ENCODE measurements at regions not wholly inside any gene's neighbourhood (a gene's known extent, or its start where the extent isn't known, plus 50 kb on each side); places are given as distances from the start of the nearest gene placed in this dataset.
A peak's percentile ranks its signal among the peaks of the same experiment; 100 is the strongest.
"Not testable (repeated sequence)": the region's sequence is repeated elsewhere in the genome, so short reads cannot be mapped to it uniquely, and the experiment has no call there.

- DNase-seq (no peak), ATAC-seq (no peak)
- intact Hi-C loops (cut with DNase I) = no loop called here
Measured at GRCh38 chr20:48535556-48535955, 292.2 kb downstream of the PREX1 start.

DNA sequence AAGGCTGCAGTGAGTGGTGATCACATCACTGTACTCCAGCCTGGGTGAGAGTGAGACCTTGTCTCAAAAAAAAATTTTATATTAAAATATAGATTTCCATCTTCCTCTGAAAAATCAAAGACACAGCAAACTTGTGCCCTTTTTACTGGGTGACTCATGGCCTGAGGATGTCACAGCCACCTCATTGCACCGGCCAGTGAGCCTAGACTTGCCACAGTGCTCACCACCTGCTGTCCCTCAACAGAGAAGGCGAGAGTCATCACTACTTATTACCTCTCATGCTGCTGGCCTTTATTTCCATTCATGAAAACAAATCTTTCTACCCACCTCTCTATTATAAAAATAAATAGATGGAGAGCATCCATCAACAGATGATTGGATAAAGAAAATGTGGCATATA, 295.8 kb downstream of the PREX1 start:
- ATAC-seq (no peak), DNase-seq (no peak)
- intact Hi-C loops (cut with DNase I) = no loop called here

DNA sequence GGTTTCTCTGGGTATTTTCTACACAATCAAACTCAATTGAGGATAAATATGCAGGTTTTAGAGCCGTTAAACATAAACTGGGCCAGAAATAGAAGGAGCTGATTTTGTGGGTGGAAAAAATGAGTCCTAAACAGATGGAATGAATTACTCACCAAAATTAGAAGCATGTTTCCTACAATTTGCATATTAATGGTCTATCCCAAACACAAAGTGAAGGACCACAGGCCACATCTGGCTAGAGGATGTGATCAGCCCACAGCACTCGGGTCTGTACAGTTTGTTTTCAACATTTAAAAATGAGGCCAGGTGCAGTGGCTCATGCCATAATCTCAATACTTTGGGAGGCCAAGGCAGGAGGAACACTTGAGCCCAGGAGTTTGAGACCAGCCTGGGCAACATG, 296.3 kb downstream of the PREX1 start:
- ATAC-seq = no peak
- DNase-seq = no peak
- intact Hi-C loops (cut with DNase I) = no loop called here

DNA sequence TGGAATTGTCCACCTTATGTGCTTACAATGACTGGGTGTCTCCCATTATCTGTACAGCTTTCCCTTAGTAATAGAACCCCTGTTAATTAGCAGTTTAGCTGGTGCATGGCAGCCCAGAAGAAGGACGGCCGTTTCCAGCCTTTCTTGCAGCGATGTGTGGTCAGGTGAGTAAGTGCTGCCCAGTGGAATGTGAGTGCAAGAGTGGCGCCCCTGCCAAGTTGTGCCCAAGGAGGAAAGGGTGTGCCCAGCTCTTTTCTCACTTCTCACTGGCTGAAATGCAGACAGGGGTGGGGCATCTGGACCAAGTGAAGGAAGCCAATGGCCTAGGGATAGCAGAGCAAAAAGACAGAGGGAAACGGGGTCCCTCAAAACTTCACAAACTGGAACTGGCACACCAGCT, 296.8 kb downstream of the PREX1 start:
- ATAC-seq = no peak
- DNase-seq = no peak
- intact Hi-C loops (cut with DNase I) = no loop called here

- DNase-seq (no peak), ATAC-seq (no peak)
- intact Hi-C loops (cut with DNase I) = no loop called here
Measured at GRCh38 chr20:48528346-48528745, 299.5 kb downstream of the PREX1 start.

DNA sequence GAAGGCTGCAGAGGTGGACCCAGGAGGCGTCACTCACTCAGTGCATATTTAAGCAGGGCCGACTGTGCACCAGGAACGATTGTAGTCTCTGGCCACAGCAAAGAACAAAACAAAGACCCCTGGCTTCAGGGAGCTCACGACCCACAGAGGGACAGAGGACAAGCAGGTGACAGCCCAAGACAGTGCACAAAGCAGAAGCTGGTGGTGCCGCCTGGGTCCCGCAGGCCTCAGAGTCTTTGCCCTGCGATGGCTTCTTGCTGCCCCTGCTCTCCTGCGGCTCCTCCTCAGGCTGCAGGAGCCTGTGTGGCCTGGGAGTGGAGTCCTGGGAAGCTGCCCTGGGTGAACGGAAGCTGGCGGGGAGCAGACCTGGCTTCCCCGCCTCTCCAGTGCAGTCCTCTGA, 300.0 kb downstream of the PREX1 start:
- ATAC-seq (no peak), DNase-seq (no peak)
- intact Hi-C loops (cut with DNase I) = no loop called here

GRCh38 chr20:48526936-48527335, 300.9 kb downstream of the PREX1 start:
- DNase-seq (no peak), ATAC-seq (no peak)
- intact Hi-C loops (cut with DNase I) = no loop called here

GRCh38 chr20:48525400-48525799, 302.4 kb downstream of the PREX1 start:
- intact Hi-C loops (cut with DNase I) = no loop called here
- no peak for DNase-seq
- ATAC-seq = no peak

DNA sequence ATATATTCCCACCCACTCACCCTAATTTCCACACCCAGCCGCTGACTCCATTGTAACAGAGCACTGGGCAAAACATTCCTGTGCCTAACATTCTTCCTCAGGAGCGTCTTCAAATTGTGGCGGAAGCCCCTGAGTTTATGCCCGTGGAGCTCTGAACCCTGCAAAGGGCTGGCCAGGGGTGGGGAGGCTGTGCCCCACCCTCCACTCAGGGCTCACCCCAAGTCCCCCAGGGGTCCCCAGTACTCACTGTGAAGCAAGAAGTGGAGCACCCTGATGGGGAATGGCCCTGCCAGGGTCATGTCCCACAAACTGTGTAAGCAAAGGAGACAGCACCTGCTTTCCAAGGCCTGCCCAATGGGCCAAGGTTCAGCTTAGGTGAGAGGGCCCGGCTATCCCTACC, 303.2 kb downstream of the PREX1 start:
- intact Hi-C loops (cut with DNase I) = no loop called here
- DNase-seq (no peak), ATAC-seq (no peak)

GRCh38 chr20:48523191-48523995, 304.4 kb downstream of the PREX1 start:
- peak; percentile 55 to 65 for ATAC-seq

GRCh38 chr20:48521121-48521520, 306.7 kb downstream of the PREX1 start:
- intact Hi-C loops (cut with DNase I) = no loop called here
- no peak for ATAC-seq

More at GRCh38 chr20:48523191-48523995, 304.4 kb downstream of the PREX1 start:
- intact Hi-C loops (cut with DNase I) = no loop called here
- no peak for DNase-seq

DNA sequence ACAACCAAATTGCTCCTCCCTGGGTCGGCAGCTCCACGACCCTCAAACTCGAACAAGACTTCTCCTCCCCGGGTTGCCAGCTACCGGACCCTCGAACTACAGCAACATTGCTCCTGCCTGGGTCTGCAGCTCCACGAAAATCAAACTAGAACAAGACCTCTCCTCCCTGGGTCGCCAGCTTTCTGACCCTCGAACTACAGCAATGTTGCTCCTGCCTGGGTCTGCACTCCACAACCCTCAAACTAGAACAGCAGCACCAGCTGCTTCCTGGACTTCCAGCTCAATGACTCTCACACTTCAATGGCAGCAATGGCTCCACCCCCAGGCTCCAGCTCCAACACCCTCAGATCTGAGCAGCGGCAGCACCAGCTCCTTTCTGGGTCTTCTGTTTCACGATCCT, 311.6 kb downstream of the PREX1 start:
- intact Hi-C loops (cut with DNase I) = loop anchor here (10.0 kb wide), 1 partner anchor 621 kb away; no protein-coding TSS in a partner anchor
- DNase-seq, ATAC-seq: not testable (repeated sequence)

More at GRCh38 chr20:48521121-48521520, 306.7 kb downstream of the PREX1 start:
- no peak for DNase-seq

DNA sequence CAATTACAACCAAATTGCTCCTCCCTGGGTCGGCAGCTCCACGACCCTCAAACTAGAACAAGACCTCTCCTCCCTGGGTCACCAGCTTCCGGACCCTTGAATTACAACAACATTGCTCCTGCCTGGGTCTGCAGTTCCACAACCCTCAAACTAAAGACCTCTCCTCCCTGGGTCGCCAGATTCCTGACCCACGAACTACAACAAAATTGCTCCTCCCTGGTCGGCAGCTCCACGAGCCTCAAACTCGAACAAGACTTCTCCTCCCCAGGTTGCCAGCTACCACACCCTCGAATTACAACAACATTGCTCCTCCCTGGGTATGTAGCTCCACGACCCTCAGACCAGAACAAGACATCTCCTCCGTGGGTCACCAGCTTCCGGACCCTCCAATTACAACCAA, 313.2 kb downstream of the PREX1 start:
- not testable (repeated sequence) for DNase-seq, ATAC-seq
- intact Hi-C loops (cut with DNase I) = loop anchor here (10.0 kb wide), 1 partner anchor 620 kb away; no protein-coding TSS in a partner anchor

DNA sequence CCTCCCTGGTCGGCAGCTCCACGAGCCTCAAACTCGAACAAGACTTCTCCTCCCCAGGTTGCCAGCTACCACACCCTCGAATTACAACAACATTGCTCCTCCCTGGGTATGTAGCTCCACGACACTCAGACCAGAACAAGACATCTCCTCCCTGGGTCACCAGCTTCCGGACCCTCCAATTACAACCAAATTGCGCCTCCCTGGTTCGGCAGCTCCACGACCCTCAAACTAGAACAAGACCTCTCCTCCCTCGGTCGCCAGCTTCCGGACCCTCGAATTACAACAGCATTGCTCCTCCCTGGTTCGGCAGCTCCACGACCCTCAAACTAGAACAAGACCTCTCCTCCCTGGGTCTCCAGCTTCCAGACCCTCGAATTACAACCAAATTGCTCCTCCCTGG, 315.3 kb downstream of the PREX1 start:
- not testable (repeated sequence) for ATAC-seq, DNase-seq
- intact Hi-C loops (cut with DNase I) = loop anchor here (10.0 kb wide), 1 partner anchor 618 kb away; no protein-coding TSS in a partner anchor

DNA sequence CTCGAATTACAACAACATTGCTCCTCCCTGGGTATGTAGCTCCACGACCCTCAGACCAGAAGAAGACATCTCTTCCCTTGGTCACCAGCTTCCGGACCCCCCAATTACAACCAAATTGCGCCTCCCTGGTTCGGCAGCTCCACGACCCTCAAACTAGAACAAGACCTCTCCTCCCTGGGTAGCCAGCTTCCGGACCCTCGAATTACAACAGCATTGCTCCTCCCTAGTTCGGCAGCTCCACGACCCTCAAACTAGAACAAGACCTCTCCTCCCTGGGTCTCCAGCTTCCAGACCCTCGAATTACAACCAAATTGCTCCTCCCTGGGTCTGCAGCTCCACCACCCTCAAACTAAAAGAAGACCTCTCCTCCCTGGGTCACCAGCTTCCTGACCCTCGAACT, 322.7 kb downstream of the PREX1 start:
- intact Hi-C loops (cut with DNase I); DNase-seq; ATAC-seq: not testable (repeated sequence)

DNA sequence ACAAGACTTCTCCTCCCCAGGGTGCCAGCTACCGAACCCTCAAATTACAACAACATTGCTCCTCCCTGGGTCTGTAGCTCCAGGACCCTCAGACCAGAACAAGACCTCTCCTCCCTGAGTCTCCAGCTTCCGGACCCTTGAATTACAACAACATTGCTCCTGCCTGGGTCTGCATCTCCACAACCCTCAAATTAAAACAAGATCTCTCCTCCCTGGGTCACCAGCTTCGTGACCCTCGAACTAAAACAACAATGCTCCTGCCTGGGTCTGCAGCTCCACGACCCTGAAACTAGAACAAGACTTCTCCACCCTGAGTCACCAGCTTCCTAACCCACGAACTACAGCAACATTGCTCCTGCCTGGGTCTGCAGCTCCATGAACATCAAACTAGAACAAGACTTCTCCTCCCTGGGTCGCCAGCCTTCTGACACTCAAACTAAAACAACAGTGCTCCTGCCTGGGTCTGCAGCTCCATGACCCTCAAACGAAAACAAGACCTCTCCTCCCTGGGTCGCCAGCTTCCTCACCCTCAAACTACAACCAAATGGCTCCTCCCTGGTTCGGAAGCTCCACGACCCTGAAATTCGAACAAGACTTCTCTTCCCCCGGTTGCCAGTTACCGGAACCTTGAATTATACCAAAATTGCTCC, 324.5 kb downstream of the PREX1 start:
- ATAC-seq (no peak), DNase-seq (no peak)
- intact Hi-C loops (cut with DNase I) = no loop called here

DNA sequence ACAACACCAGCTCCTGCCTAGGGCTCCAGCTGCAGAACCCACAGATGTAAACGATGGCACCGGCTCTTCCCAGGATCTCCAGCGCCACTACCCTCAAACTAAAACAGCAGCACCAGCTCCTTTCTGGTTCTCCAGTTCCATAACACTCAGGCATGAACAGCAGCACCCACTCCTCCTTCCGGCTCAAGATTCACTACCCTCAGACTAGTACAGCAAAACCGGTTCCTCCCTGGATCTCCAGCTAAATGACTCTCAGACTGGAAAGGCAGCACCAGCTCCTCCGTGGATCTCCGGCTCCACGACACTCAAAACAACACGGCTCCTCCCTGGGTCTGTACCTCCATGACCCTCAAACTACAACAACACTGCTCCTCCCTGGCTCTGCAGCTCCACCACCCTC, 325.0 kb downstream of the PREX1 start:
- intact Hi-C loops (cut with DNase I) = no loop called here
- ATAC-seq = no peak
- DNase-seq = no peak

DNA sequence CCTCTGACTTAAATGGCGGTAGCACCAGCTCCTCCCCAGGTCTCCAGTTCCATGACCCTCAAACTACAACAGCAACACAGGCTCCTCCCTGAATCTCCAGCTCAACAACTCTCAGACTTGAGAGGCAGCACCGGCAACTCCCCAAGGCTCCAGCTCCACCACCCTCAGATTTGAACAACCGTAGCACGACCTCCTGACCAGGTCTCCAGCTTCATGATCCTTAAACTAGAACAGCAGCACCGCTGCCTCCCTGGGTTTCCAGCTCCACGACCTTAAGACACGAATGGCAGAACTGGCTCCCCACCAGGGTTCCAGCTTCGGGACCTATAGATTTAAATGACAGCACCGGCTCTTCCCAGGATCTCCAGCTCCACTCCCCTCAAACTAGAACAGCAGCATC, 325.8 kb downstream of the PREX1 start:
- no peak for ATAC-seq
- no peak for DNase-seq
- intact Hi-C loops (cut with DNase I) = no loop called here

DNA sequence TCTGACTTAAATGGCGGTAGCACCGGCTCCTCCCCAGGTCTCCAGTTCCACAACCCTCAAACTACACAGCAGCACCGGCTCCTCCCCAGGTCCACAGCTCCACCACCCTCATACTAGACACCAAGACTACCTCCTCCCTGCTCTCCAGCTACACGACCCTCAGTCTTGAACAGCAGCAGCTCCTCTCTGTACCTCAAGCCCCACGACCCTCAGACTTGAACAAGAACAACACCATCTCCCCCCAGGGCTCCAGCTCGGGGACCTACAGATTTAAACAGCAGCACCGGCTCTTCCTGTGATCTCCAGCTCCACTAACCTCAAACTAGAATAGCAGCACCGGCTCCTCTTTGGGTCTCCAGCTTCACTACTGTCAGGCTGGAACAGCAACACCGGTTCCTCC, 326.9 kb downstream of the PREX1 start:
- DNase-seq; intact Hi-C loops (cut with DNase I); ATAC-seq: not testable (repeated sequence)

DNA sequence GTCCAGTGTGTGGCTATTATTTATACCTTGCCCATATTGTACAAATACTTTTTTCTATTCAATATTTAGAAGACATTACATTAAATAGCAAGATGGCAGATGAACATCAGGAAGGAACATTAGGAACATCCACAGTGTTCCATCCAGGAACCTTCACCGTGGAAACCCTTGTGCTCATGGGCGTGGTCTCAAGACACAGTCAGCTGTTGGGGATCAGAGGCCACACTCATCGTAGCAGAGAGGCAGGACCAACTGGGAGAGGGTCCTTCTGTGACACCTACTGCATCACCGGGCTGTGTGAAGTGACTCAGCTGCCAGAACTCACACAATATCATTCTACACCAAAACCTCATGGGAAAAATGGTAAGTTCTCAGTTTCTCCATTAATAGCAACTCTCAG, 328.9 kb downstream of the PREX1 start:
- DNase-seq; intact Hi-C loops (cut with DNase I); ATAC-seq: not testable (repeated sequence)

Data from left cardiac atrium (tissue), 4 donors.